ENCODE measurements at regions not wholly inside any gene's neighbourhood (a gene's known extent, or its start where the extent isn't known, plus 50 kb on each side); places are given as distances from the start of the nearest gene placed in this dataset.

DNA sequence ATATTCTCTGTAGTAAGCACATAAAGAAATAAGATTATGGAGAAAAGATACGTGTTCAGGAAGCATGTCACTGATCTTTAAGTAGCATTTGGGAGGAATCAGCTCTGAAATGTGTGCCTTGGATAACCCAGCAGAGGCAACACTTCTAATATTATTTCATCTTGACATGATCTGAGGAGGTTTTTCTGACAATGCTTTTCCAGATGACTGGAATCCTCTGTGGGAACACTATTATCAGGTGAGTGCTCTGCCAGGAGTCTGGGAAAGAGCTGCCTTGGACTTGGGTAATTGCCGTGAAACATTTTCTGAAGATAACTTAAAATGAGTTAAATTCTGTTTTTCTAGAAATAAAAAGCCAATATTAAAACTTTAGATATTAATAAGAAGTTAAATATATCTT lies 78.2 kb upstream of the QRFPR start:
- no peaks in the 10 kb centered on the region for H3K36me3 ChIP-seq
- no peak overlapping the region for H3K4me3 ChIP-seq
- TF ChIP-seq, protein P1, sequence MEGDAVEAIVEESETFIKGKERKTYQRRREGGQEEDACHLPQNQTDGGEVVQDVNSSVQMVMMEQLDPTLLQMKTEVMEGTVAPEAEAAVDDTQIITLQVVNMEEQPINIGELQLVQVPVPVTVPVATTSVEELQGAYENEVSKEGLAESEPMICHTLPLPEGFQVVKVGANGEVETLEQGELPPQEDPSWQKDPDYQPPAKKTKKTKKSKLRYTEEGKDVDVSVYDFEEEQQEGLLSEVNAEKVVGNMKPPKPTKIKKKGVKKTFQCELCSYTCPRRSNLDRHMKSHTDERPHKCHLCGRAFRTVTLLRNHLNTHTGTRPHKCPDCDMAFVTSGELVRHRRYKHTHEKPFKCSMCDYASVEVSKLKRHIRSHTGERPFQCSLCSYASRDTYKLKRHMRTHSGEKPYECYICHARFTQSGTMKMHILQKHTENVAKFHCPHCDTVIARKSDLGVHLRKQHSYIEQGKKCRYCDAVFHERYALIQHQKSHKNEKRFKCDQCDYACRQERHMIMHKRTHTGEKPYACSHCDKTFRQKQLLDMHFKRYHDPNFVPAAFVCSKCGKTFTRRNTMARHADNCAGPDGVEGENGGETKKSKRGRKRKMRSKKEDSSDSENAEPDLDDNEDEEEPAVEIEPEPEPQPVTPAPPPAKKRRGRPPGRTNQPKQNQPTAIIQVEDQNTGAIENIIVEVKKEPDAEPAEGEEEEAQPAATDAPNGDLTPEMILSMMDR (IDR thresholded peaks at IDR 0.05), result no peak
- TF ChIP-seq POLR2AphosphoS5 (IDR thresholded peaks at IDR 0.05), result no peak
- TF ChIP-seq POLR2A (IDR thresholded peaks at IDR 0.05), result no peak
- 67% methylated on average over 2 of the region's 2 CpGs for WGBS
- no peaks in the 10 kb centered on the region for H3K4me1 ChIP-seq (replicated peaks)
- H3K27me3 ChIP-seq (replicated peaks; ENCODE audit: insufficient read depth), result no peaks in the 10 kb centered on the region
- H3K9me3 ChIP-seq, result no peaks in the 10 kb centered on the region
- intact Hi-C loops (cut with DNase I), result no loop called here
- no peak for DNase-seq (ENCODE audit: low spot score)
- no peak overlapping the region for H3K27ac ChIP-seq

GRCh38 chr4:121457278-121457875 lies 76.6 kb upstream of the QRFPR start:
- Histone ChIP-seq H3K4me3 (no peak overlapping the region), H3K27me3 (replicated peaks; ENCODE audit: insufficient read depth) (no peaks in the 10 kb centered on the region), H3K4me1 (replicated peaks) (no peaks in the 10 kb centered on the region), H3K9me3 (no peaks in the 10 kb centered on the region), H3K27ac (no peak overlapping the region), H3K36me3 (no peaks in the 10 kb centered on the region)
- intact Hi-C loops (cut with DNase I), result no loop called here
- TF ChIP-seq, protein P1 (IDR thresholded peaks at IDR 0.05), result no peak
- TF ChIP-seq POLR2A (IDR thresholded peaks at IDR 0.05) (no peak), POLR2AphosphoS5 (IDR thresholded peaks at IDR 0.05) (no peak)
- DNase-seq (ENCODE audit: low spot score), result no peak
- WGBS, result 55% methylated on average over 7 of the region's 7 CpGs

DNA sequence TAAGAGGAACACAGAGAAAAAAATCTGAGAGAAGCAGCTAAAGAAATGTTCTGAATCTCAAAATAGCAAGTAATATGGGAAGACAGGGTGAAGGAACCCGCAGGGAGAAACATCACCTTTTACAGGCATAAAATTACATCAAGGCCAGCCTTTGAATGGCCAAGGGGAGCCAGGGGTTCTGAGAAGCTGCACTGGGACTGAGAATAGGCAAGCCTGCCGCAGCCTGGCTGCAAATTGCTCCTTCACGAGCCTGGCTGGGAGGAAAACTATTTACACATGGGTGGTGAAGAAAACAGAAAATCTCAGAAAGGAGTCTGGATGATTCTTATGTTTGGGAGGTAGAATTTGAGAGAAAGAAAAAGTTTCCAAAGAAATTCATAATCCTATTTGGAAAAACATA lies 74.5 kb upstream of the QRFPR start:
- 25% methylated on average over 3 of the region's 3 CpGs for WGBS
- Histone ChIP-seq H3K9me3 (no peaks in the 10 kb centered on the region), H3K4me1 (replicated peaks) (no peaks in the 10 kb centered on the region), H3K27ac (no peak overlapping the region), H3K36me3 (no peaks in the 10 kb centered on the region), H3K27me3 (replicated peaks; ENCODE audit: insufficient read depth) (no peaks in the 10 kb centered on the region), H3K4me3 (no peak overlapping the region)
- DNase-seq (ENCODE audit: low spot score), result no peak
- intact Hi-C loops (cut with DNase I), result no loop called here
- TF ChIP-seq POLR2A (IDR thresholded peaks at IDR 0.05) (no peak), POLR2AphosphoS5 (IDR thresholded peaks at IDR 0.05) (no peak)
- TF ChIP-seq, protein P1 (IDR thresholded peaks at IDR 0.05), result no peak

GRCh38 chr4:121454251-121454979 lies 73.6 kb upstream of the QRFPR start:
- H3K36me3 ChIP-seq, result no peaks in the 10 kb centered on the region
- no peak for DNase-seq (ENCODE audit: low spot score)
- H3K27ac ChIP-seq, result no peak overlapping the region
- no peaks in the 10 kb centered on the region for H3K9me3 ChIP-seq
- H3K4me3 ChIP-seq, result no peak overlapping the region
- TF ChIP-seq POLR2AphosphoS5 (IDR thresholded peaks at IDR 0.05) (no peak), POLR2A (IDR thresholded peaks at IDR 0.05) (no peak)
- TF ChIP-seq, protein P1 (IDR thresholded peaks at IDR 0.05), result no peak
- H3K27me3 ChIP-seq (replicated peaks; ENCODE audit: insufficient read depth), result no peaks in the 10 kb centered on the region
- WGBS, result 33% methylated on average over 2 of the region's 2 CpGs
- intact Hi-C loops (cut with DNase I), result no loop called here
- H3K4me1 ChIP-seq (replicated peaks), result no peaks in the 10 kb centered on the region

- DNase-seq (ENCODE audit: low spot score), result no peak
- no peak overlapping the region for H3K27ac ChIP-seq
- H3K9me3 ChIP-seq, result no peaks in the 10 kb centered on the region
- 69% methylated on average over 1 of the region's 1 CpG for WGBS
- H3K36me3 ChIP-seq, result no peaks in the 10 kb centered on the region
- no peaks in the 10 kb centered on the region for H3K27me3 ChIP-seq (replicated peaks; ENCODE audit: insufficient read depth)
- no peaks in the 10 kb centered on the region for H3K4me1 ChIP-seq (replicated peaks)
- TF ChIP-seq POLR2A (IDR thresholded peaks at IDR 0.05) (no peak), POLR2AphosphoS5 (IDR thresholded peaks at IDR 0.05) (no peak)
- TF ChIP-seq, protein P1 (IDR thresholded peaks at IDR 0.05), result no peak
- no peak overlapping the region for H3K4me3 ChIP-seq
- intact Hi-C loops (cut with DNase I), result no loop called here
These were observed 70.5 kb upstream of the QRFPR start for GRCh38 chr4:121451310-121451709.

Measured in prostate gland (tissue), 2 donors.